Epithelial cell of esophagus (primary cell): ENCODE measurements at regions not wholly inside any gene's neighbourhood (a gene's known extent, or its start where the extent isn't known, plus 50 kb on each side); places are given as distances from the start of the nearest gene placed in this dataset.

Experiments
- DNase-seq: peaks from one replicate; pipeline ENCODE4 v3.0.0; 2010; ENCODE audit warnings: low read depth
- H3K4me3 ChIP-seq: 2 replicates; pipeline ENCODE4 v1.5.1; 2011; ENCODE audit warnings: mild to moderate bottlenecking, low read length, control low read depth
- TF ChIP-seq, protein P1 (sequence below): IDR thresholded peaks from 2 replicates; pipeline ENCODE4 v1.5.1; 2011; ENCODE audit warnings: low read depth, mild to moderate bottlenecking, low read length, control low read depth, inconsistent platforms; ENCODE audit not compliant: insufficient read depth; ENCODE audit errors: missing control alignments

DNA sequence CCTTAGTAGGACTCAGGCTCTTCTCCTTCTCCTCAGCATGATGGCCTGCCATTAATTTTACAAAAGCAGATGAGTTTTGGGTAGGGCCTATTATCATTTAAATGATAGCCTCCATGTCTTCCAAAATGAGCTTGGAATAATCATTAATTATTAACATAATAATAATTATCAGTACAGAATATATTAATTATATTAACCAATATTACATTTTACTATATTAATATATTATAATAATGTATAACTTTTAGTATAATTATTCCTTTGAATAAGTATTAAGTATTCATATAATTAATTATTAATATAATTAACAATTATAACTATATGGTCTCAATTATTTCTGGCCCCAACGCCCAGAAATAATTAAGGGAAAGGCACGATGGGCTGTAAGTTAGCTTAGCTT is 318.6 kb upstream of the ADGRL4 start:
- DNase-seq: no peak
- H3K4me3 ChIP-seq: no peak overlapping the region
- TF ChIP-seq, protein P1, sequence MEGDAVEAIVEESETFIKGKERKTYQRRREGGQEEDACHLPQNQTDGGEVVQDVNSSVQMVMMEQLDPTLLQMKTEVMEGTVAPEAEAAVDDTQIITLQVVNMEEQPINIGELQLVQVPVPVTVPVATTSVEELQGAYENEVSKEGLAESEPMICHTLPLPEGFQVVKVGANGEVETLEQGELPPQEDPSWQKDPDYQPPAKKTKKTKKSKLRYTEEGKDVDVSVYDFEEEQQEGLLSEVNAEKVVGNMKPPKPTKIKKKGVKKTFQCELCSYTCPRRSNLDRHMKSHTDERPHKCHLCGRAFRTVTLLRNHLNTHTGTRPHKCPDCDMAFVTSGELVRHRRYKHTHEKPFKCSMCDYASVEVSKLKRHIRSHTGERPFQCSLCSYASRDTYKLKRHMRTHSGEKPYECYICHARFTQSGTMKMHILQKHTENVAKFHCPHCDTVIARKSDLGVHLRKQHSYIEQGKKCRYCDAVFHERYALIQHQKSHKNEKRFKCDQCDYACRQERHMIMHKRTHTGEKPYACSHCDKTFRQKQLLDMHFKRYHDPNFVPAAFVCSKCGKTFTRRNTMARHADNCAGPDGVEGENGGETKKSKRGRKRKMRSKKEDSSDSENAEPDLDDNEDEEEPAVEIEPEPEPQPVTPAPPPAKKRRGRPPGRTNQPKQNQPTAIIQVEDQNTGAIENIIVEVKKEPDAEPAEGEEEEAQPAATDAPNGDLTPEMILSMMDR: no peak

DNA sequence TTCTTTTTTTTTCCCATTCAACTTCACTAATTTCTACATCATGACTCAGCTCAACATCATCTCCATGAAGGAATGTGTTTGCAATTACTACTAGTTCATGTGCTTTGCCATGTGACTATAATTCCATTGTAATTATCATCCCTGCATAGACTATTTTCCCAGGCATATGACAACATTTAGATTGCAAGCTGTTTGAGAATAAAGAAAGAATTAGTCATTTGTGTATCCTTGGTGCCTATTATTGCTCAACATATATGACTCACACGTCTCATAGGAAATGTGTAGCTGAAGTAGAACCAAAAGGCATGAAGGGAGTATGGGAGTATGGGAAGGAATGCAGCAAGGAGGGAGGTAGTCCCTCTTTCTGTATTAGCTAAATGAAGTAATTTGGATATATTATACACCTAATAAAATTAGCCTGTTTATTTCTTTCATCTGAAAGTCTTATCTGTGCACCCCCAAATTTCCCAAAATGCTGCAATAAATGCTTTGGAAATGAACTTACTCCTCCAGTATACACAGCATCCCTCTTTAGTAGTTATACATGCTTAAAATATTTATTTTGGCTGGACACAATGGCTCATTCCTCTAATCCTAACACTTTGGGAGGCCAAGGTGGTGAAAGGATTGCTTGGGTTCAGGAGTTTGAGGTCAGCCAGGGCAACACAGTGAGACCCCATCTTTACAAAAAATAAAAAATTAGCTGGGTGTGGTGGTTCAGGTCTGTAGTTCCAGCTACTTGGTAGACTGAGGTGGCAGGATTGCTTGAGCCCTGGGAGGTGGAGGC is 316.9 kb upstream of the ADGRL4 start:
- TF ChIP-seq, protein P1: no peak
- peak; percentile 97 for DNase-seq
- no peak overlapping the region for H3K4me3 ChIP-seq

- H3K4me3 ChIP-seq: no peak overlapping the region
- DNase-seq: peak; percentile 12
- TF ChIP-seq, protein P1: no peak
Measured at GRCh38 chr1:79322511-79323027, 316.0 kb upstream of the ADGRL4 start.

GRCh38 chr1:79312438-79312837 is 305.9 kb upstream of the ADGRL4 start:
- no peak overlapping the region for H3K4me3 ChIP-seq
- TF ChIP-seq, protein P1: no peak
- DNase-seq: no peak

- H3K4me3 ChIP-seq: no peak overlapping the region
- TF ChIP-seq, protein P1: no peak
- no peak for DNase-seq
Measured at GRCh38 chr1:79310609-79311008, 304.1 kb upstream of the ADGRL4 start.

DNA sequence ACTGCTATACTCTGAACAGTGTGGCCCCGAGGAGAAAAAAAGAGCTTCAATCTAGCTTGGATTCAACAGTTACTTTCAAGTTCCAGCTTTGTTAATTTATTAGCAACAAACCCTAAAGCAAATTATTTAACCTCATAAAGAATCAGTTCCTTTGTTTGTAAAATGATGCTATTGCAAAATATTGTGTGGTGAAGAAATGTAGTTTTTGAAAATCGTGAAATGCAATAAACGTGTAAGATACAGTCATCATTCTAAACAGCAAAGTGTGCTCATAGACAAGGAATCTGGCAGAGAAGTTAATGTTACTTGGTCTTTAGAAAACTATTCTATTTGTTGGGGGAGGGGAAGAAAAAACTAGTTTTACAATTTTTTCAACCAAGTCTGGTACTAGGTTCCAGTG is 297.6 kb upstream of the ADGRL4 start:
- H3K4me3 ChIP-seq: no peak overlapping the region
- TF ChIP-seq, protein P1: no peak
- DNase-seq: peak; percentile 53

GRCh38 chr1:79303040-79303439 is 296.5 kb upstream of the ADGRL4 start:
- TF ChIP-seq, protein P1: no peak
- DNase-seq: no peak
- no peak overlapping the region for H3K4me3 ChIP-seq
